GM10266 (cell line): ENCODE measurements at regions not wholly inside any gene's neighbourhood (a gene's known extent, or its start where the extent isn't known, plus 50 kb on each side); places are given as distances from the start of the nearest gene placed in this dataset.

Experiments used
- DNase-seq: peaks from one replicate; pipeline ENCODE4 v3.0.0; 2012; ENCODE audit errors: extremely low spot score
- TF ChIP-seq, protein P1 (sequence below): IDR thresholded peaks from 2 replicates; pipeline ENCODE4 v1.5.1; 2012; ENCODE audit warnings: mild to moderate bottlenecking, low read depth; ENCODE audit not compliant: control insufficient read depth, insufficient read depth; ENCODE audit errors: missing control alignments

DNA sequence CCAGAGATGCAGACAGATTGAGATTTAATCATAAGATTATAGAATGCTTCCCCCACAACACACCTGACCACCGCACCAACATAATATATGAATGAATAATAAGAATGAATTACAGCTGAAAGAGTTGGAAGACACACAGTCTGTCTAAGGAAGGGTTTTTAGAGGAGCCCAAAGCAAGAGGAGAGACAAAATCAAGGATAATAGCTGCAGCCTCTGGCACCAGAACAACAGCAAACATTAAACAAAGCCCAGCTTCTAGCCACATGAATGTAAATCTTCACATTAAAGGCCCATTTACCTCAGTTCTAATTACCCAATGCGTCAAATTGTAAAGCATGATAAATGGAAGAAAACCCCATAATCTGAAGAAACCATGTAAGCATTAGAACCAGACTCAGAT is 133.9 kb downstream of the SPCS3 start:
- DNase-seq: no peak
- TF ChIP-seq, protein P1, sequence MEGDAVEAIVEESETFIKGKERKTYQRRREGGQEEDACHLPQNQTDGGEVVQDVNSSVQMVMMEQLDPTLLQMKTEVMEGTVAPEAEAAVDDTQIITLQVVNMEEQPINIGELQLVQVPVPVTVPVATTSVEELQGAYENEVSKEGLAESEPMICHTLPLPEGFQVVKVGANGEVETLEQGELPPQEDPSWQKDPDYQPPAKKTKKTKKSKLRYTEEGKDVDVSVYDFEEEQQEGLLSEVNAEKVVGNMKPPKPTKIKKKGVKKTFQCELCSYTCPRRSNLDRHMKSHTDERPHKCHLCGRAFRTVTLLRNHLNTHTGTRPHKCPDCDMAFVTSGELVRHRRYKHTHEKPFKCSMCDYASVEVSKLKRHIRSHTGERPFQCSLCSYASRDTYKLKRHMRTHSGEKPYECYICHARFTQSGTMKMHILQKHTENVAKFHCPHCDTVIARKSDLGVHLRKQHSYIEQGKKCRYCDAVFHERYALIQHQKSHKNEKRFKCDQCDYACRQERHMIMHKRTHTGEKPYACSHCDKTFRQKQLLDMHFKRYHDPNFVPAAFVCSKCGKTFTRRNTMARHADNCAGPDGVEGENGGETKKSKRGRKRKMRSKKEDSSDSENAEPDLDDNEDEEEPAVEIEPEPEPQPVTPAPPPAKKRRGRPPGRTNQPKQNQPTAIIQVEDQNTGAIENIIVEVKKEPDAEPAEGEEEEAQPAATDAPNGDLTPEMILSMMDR: no peak

DNA sequence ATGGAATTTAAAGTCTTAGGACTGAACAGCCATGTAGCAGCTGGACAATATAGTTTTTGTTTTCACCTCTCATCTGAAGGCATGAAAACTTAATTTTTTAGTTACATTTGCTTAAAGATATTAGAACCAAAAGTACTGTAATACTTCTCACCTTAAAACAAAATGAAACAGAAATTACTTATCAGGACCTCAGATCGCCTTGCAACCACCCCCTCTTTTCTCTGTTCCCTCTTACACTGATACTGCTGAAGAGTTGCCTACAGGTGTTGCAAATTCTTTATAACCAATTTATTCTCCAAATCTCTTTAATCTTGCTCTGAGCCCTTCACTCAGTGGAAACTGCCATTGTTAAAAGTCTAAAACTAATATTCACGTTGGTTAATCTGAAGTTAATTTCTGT is 145.0 kb downstream of the SPCS3 start:
- TF ChIP-seq, protein P1: no peak

GRCh38 chr4:176467001-176467400 is 147.2 kb downstream of the SPCS3 start:
- TF ChIP-seq, protein P1: no peak
- no peak for DNase-seq

More for the DNA sequence above, 145.0 kb downstream of the SPCS3 start:
- DNase-seq: peak; percentile 26

DNA sequence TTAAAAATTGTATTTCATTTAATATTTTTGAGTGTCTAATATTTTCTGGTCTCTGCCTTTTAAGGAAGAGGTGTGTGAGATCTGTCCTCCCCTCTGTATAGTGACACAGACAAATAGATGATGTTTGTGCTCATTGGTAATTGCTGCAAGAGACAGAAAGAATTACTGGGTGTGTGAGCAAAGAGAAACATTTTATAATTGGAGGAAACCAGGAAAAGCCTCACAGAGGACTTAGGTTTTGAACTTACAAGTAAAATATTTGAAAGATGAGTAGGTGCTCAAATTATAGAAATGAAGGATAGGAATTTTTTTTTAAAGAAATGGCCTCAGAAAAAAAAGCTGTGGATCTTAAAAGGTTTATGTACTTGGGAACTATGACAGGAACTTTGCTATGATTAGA is 149.8 kb downstream of the SPCS3 start:
- DNase-seq: no peak
- TF ChIP-seq, protein P1: no peak

DNA sequence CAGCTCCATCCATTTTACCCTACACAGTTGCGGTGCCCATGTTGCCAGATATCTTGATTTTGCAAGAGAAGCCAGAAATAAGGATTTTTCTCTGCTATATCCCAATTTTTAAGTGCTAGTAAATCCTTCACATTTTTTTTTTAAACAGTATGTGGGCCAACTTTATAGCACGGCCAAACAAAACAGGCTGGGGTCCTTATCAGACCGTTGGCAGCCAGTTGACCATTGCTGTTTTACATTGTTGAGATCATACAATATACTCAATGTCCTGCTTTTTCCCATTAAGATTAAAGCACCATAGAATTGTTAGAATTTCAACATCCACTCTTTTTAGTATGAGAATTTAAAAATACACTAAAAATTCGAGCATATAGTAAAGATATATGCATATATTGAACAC is 150.9 kb downstream of the SPCS3 start:
- TF ChIP-seq, protein P1: no peak
- DNase-seq: no peak

- TF ChIP-seq, protein P1: no peak
- DNase-seq: no peak
These were observed 155.3 kb downstream of the SPCS3 start for GRCh38 chr4:176475067-176475466.

- DNase-seq: no peak
- TF ChIP-seq, protein P1: no peak
These were observed 158.3 kb downstream of the SPCS3 start for GRCh38 chr4:176478076-176478475.

DNA sequence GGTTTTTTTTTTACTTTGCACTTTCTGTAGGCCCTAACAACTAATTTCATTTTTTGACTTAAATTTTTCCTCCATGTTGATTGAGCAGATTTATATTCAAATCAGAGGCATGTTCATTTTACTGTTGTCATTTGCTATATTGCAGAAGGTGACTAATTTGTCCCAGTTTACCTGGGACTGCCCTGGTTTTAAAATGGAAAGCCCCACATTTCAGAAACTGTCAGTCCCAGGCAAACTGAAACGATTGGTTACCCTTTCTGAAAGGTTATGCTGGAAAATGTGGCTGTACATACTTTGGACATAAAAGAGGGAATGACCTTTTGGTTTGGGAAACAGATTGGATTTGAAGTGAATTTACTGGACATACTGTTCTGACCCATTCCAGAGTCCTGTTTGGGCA is 160.0 kb downstream of the SPCS3 start:
- no peak for DNase-seq
- TF ChIP-seq, protein P1: no peak
